Breast epithelium (tissue), 4 donors: ENCODE measurements at regions not wholly inside any gene's neighbourhood (a gene's known extent, or its start where the extent isn't known, plus 50 kb on each side); places are given as distances from the start of the nearest gene placed in this dataset.
"Not testable (repeated sequence)": the region's sequence is repeated elsewhere in the genome, so short reads cannot be mapped to it uniquely, and the experiment has no call there.

Experiments
- DNase-seq, 2 donors: peaks; one replicate each; pipeline ENCODE4 v3.0.0-alpha.2; 2019; ENCODE audit warnings: low spot score in 2 of 2
- H3K27ac ChIP-seq, 2 donors: fragments of 200-600 bp; sonication (generic) in 1 of 2; one replicate each; pipeline ENCODE4 v1.5.1; 2016 to 2019; ENCODE audit warnings: mild to moderate bottlenecking in 1 of 2
- H3K27me3 ChIP-seq, 2 donors: fragments of 200-600 bp; sonication (generic) in 1 of 2; one replicate each; pipeline versions ENCODE4 v1.5.1 to v1.6.0; 2017 to 2019; ENCODE audit warnings: control low read depth in 1 of 2, mild to moderate bottlenecking in 1 of 2
- H3K36me3 ChIP-seq: fragments of 200-600 bp; one replicate; pipeline ENCODE4 v1.5.1; 2019
- H3K4me1 ChIP-seq, 2 donors: fragments of 200-600 bp; sonication (generic); one replicate each; pipeline ENCODE4 v1.5.1; 2016 to 2019; ENCODE audit warnings: control low read depth in 1 of 2
- H3K4me3 ChIP-seq, 3 donors: fragments of 200-600 bp; sonication (generic); 1 replicate in 2 of 3; 2 replicates in 1 of 3; pipeline ENCODE4 v1.5.1; 2016 to 2019; ENCODE audit warnings: mild to moderate bottlenecking in 3 of 3, moderate library complexity in 2 of 3
- H3K9me3 ChIP-seq, 2 donors: fragments of 200-600 bp; sonication (generic) in 1 of 2; one replicate each; pipeline ENCODE4 v1.5.1; 2016 to 2019; ENCODE audit warnings: control low read depth in 1 of 2
- POLR2A ChIP-seq: fragments of 450-650 bp; IDR thresholded peaks from one replicate; pipeline ENCODE4 v1.6.1; 2016; ENCODE audit warnings: antibody characterized with exemption, mild to moderate bottlenecking, moderate library complexity
- POLR2AphosphoS5 ChIP-seq, 3 donors: sonication (generic); formaldehyde crosslinking; IDR thresholded peaks; one replicate each; pipeline ENCODE4 v1.6.1; 2017; ENCODE audit warnings: antibody characterized with exemption in 3 of 3
- intact Hi-C: fragments of 100-400 bp; cut with DNase I; formaldehyde crosslinking; loops from one replicate; pipeline ENCODE4 v1.15.1; 2023; ENCODE audit warnings: low total_unique reads
- TF ChIP-seq, protein P1 (sequence below), 3 donors: fragments of 450-650 bp; IDR thresholded peaks; one replicate each; pipeline ENCODE4 v1.5.1; 2016 to 2017; ENCODE audit warnings: antibody characterized with exemption in 3 of 3, mild to moderate bottlenecking in 3 of 3, moderate library complexity in 3 of 3

GRCh38 chr7:63105978-63106377 lies 892.7 kb upstream of the ZNF722 start:
- intact Hi-C loops, result no loop called here
- H3K36me3 ChIP-seq, result no peaks in the 10 kb centered on the region
- no peak for TF ChIP-seq POLR2AphosphoS5 (IDR thresholded peaks at IDR 0.05)
- no peak for TF ChIP-seq POLR2A
- TF ChIP-seq, protein P1, sequence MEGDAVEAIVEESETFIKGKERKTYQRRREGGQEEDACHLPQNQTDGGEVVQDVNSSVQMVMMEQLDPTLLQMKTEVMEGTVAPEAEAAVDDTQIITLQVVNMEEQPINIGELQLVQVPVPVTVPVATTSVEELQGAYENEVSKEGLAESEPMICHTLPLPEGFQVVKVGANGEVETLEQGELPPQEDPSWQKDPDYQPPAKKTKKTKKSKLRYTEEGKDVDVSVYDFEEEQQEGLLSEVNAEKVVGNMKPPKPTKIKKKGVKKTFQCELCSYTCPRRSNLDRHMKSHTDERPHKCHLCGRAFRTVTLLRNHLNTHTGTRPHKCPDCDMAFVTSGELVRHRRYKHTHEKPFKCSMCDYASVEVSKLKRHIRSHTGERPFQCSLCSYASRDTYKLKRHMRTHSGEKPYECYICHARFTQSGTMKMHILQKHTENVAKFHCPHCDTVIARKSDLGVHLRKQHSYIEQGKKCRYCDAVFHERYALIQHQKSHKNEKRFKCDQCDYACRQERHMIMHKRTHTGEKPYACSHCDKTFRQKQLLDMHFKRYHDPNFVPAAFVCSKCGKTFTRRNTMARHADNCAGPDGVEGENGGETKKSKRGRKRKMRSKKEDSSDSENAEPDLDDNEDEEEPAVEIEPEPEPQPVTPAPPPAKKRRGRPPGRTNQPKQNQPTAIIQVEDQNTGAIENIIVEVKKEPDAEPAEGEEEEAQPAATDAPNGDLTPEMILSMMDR (IDR thresholded peaks at IDR 0.05), result no peak
- no peaks in the 10 kb centered on the region for H3K4me1 ChIP-seq
- H3K27me3 ChIP-seq, result no peaks in the 10 kb centered on the region
- H3K27ac ChIP-seq, result no peak overlapping the region
- no peak overlapping the region for H3K4me3 ChIP-seq
- DNase-seq, result no peak
- H3K9me3 ChIP-seq, result peaks cover 7 to 47% of the 10 kb centered on the region in 2 donors

- no peak for DNase-seq
Observed at GRCh38 chr7:63106506-63107388, 891.9 kb upstream of the ZNF722 start.

GRCh38 chr7:63111511-63111910 lies 887.1 kb upstream of the ZNF722 start:
- H3K4me1 ChIP-seq, H3K4me3 ChIP-seq, DNase-seq, intact Hi-C loops, H3K36me3 ChIP-seq, H3K27ac ChIP-seq, H3K27me3 ChIP-seq: not testable (repeated sequence)
- peaks cover 25 to 50% of the 10 kb centered on the region in 2 donors for H3K9me3 ChIP-seq

More at GRCh38 chr7:63106506-63107388, 891.9 kb upstream of the ZNF722 start:
- Histone ChIP-seq H3K27ac (no peak overlapping the region), H3K36me3 (no peaks in the 10 kb centered on the region), H3K4me1 (no peaks in the 10 kb centered on the region), H3K4me3 (no peak overlapping the region), H3K9me3 (peaks cover 7 to 43% of the 10 kb centered on the region in 2 donors), H3K27me3 (no peaks in the 10 kb centered on the region)
- intact Hi-C loops, result no loop called here
- no peak for TF ChIP-seq POLR2A
- no peak for TF ChIP-seq POLR2AphosphoS5 (IDR thresholded peaks at IDR 0.05)
- TF ChIP-seq, protein P1 (IDR thresholded peaks at IDR 0.05), result no peak

DNA sequence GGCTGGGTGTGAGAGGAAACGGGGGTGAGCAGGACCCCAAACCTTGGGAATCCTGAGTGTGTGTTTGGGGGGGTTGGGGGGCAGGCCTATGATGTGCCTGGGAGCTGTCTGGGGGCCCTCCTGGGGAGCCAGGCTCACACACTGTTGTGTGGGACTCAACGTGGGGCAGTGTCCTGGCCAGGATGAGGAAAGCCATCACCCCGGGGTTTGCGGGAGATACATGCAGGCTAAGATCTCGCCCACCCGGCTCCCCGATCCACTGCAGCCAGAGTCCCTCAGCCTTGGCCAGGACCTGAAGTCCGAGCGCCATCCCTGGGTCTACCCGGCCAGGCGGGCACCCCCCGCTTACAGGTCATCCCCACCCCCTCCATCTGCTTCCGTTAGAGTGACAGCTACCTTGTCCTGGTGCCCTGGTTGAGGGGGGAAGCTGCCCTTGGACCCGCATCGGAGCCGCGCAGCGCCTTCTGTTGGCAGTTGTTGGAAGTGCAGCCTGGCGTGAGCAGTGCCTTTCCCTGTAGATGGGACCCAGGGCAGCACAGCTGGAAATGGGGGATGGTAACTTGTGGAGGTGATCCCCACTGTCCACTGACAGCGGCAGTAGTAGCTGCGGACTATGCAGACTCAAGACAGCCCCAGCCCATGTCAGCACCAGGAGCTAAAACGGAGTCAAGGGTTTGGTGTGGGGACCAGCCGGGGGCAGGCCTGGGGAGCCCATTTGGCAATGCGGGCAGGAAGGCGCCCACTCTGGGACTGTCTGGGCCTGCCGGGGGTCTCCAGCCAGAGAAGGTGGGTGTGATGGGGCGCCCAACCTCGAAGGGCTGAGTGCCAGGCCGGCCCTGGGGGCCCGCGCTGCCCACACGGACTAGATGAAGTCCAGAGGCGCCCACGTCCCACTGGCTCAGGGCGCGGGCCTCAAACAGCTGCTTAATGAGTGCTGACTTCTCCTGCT lies 885.6 kb upstream of the ZNF722 start:
- DNase-seq, result no peak
- H3K4me3 ChIP-seq, result no peak overlapping the region
- H3K4me1 ChIP-seq, result no peaks in the 10 kb centered on the region
- intact Hi-C loops, result no loop called here
- H3K27ac ChIP-seq, result no peak overlapping the region
- peaks cover 25 to 46% of the 10 kb centered on the region in 2 donors for H3K9me3 ChIP-seq
- no peaks in the 10 kb centered on the region for H3K36me3 ChIP-seq
- no peaks in the 10 kb centered on the region for H3K27me3 ChIP-seq
- TF ChIP-seq, protein P1 (IDR thresholded peaks at IDR 0.05), result no peak
- TF ChIP-seq POLR2A (no peak), POLR2AphosphoS5 (IDR thresholded peaks at IDR 0.05) (no peak)

DNA sequence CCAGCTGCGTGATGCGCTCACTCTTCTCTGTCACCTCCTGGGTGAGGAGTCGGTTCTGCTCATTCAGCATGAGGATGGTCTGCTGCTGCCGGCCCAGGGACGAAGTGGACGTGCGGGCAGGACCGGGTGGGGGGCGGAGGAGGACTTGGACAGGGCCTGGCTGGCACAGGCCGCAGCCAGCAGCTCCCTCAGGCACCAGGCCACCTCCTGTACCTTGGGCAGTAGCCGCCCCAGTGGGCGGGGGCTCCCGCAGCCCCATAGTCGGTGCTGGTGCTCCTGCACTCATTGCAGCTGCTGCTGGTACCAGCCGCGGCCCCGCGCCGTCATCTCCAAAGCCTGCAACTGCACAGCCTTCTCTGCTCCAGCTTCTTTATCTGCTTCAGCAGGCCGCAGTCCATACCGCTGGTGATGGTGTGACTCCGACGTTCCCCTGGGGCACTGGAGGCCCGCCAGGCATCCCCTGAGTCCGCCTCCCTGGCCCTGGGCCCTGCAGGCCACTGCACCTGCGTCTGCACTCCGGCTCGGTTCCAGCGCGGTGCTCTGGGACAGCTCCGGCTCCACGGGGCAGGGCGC lies 884.9 kb upstream of the ZNF722 start:
- H3K9me3 ChIP-seq, result peaks cover 21 to 48% of the 10 kb centered on the region in 2 donors
- intact Hi-C loops, result no loop called here
- H3K36me3 ChIP-seq, result no peaks in the 10 kb centered on the region
- no peaks in the 10 kb centered on the region for H3K27me3 ChIP-seq
- no peak overlapping the region for H3K27ac ChIP-seq
- no peak for TF ChIP-seq POLR2AphosphoS5 (IDR thresholded peaks at IDR 0.05)
- TF ChIP-seq, protein P1 (IDR thresholded peaks at IDR 0.05), result no peak
- TF ChIP-seq POLR2A, result no peak
- H3K4me1 ChIP-seq, result no peaks in the 10 kb centered on the region
- DNase-seq, result no peak
- H3K4me3 ChIP-seq, result no peak overlapping the region
